ENCODE measurements at regions not wholly inside any gene's neighbourhood (a gene's known extent, or its start where the extent isn't known, plus 50 kb on each side); places are given as distances from the start of the nearest gene placed in this dataset.

DNA sequence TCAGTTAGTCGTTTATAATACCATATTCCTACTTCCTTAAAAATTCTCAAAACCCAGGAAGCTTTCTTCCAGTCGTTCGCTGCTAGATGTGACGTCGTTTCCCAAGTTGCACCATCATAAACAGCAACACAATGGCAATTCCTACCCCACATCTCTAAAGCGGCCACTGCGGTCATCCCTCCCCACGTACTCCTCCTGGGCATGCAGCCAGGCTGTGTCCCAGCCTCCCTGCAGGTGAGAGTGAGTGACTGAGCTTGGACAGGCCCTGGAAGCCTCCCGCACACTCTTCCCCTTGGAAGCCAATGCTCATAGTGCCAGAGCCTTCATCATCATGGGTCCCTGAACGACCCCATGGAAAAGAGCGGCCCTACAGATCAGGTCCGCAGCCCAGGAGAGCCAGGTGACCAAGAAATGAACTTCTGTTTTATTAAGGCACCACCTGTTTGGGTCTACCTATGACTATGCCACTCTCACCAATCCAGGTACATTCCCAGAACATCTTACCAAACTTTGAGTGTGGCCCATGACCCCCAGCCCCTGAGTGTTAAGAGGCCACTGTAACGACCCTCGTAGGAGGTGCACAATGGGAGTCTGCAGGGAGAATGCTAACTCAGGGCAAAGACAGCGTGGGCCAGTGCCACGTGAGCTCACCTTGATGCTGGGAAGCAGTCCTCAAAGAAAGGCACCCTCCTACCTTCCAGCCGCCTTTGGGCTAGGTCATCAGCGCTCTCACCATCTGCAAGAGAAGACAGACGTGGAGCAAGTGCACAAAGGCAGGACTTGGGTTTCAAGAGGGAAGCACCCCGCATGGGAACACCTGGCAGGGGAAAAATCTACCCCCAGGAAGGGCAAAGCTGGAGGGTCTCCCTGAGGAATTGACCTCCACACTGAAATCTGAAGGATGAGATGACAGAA, 74.7 kb upstream of the RAB6C start:
- TF ChIP-seq, protein P1, sequence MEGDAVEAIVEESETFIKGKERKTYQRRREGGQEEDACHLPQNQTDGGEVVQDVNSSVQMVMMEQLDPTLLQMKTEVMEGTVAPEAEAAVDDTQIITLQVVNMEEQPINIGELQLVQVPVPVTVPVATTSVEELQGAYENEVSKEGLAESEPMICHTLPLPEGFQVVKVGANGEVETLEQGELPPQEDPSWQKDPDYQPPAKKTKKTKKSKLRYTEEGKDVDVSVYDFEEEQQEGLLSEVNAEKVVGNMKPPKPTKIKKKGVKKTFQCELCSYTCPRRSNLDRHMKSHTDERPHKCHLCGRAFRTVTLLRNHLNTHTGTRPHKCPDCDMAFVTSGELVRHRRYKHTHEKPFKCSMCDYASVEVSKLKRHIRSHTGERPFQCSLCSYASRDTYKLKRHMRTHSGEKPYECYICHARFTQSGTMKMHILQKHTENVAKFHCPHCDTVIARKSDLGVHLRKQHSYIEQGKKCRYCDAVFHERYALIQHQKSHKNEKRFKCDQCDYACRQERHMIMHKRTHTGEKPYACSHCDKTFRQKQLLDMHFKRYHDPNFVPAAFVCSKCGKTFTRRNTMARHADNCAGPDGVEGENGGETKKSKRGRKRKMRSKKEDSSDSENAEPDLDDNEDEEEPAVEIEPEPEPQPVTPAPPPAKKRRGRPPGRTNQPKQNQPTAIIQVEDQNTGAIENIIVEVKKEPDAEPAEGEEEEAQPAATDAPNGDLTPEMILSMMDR (IDR thresholded peaks at IDR 0.05; ENCODE audit: poor library complexity): no peak
- TF ChIP-seq EZH2 (IDR thresholded peaks at IDR 0.05; ENCODE audit: borderline replicate concordance): no peak
